GM12878 (cell line): ENCODE measurements at regions not wholly inside any gene's neighbourhood (a gene's known extent, or its start where the extent isn't known, plus 50 kb on each side); places are given as distances from the start of the nearest gene placed in this dataset.

ENCODE experiments used
- ATAC-seq: fragments of 200-7000 bp; cut with Tn5 transposase; 3 replicates; pipeline ENCODE4 v1.9.1; 2020; ENCODE audit warnings: mild to moderate bottlenecking, moderate library complexity
- BruUV-seq: library from RNA; stranded (reverse); fragments of 400-500 nt; replicated peaks from 2 replicates; lab custom pipeline; 2021; lab: Mats Ljungman, UMichigan
- CTCF ChIA-PET: fragments of 300-600 bp; sonication (Branson Sonifier 250); formaldehyde crosslinking; extraction: SDS; loops from one replicate; lab custom pipeline; 2021; ENCODE audit warnings: inconsistent platforms; lab: Yijun Ruan, JAX
- POLR2A ChIA-PET: fragments of 350-600 bp; formaldehyde crosslinking; extraction: SDS; loops from one replicate; lab custom pipeline; 2021; ENCODE audit warnings: inconsistent platforms; lab: Charles Lee
- RAD21 ChIA-PET: fragments of 300-600 bp; sonication (Branson Sonifier 250); formaldehyde crosslinking; loops from one replicate; lab custom pipeline; 2023; ENCODE audit warnings: antibody characterized with exemption; ENCODE audit not compliant: unreplicated experiment; lab: Charles Lee
- SMC1A ChIA-PET: fragments of 300-600 bp; sonication (Branson Sonifier 250); formaldehyde crosslinking; loops from one replicate; lab custom pipeline; 2023; ENCODE audit not compliant: unreplicated experiment, uncharacterized antibody; lab: Charles Lee
- DNase-seq: peaks from one replicate; pipeline ENCODE4 v3.0.0-alpha.2; 2011; ENCODE audit warnings: low read depth, low spot score
- FAIRE-seq: peaks from 3 replicates; lab custom pipeline; 2011; peaks lifted over from hg19 to GRCh38; lab: Jason Lieb, UNC
- H2AFZ ChIP-seq: 2 replicates; pipeline ENCODE4 v1.6.0; 2011; ENCODE audit warnings: low read depth, low read length, control low read depth; ENCODE audit not compliant: control insufficient read depth
- H3K27ac ChIP-seq: 2 replicates; pipeline ENCODE4 v1.5.1; 2011; ENCODE audit warnings: control low read depth; ENCODE audit not compliant: control insufficient read depth, insufficient read depth
- H3K27me3 ChIP-seq, 2 experiments: replicated peaks in 1 of 2; 2 replicates each; pipeline versions ENCODE4 v1.6.0 to v1.6.1; 2011; ENCODE audit warnings: low read length in 1 of 2; ENCODE audit not compliant: control insufficient read depth in 2 of 2, insufficient read depth in 2 of 2
- H3K36me3 ChIP-seq, 2 experiments: 2 replicates each; pipeline ENCODE4 v1.5.1; 2011; ENCODE audit warnings: low read length in 1 of 2; ENCODE audit not compliant: control insufficient read depth in 2 of 2, insufficient read depth in 2 of 2
- H3K4me1 ChIP-seq: 2 replicates; pipeline ENCODE4 v1.6.1; 2011; ENCODE audit warnings: mild to moderate bottlenecking, low read length, moderate library complexity, mixed read lengths; ENCODE audit not compliant: control insufficient read depth, insufficient read depth
- H3K4me2 ChIP-seq: 2 replicates; pipeline ENCODE4 v1.6.0; 2011; ENCODE audit warnings: control low read depth; ENCODE audit not compliant: control insufficient read depth, insufficient read depth
- H3K4me3 ChIP-seq: fragments of 200-600 bp; sonication (generic); 2 replicates; pipeline ENCODE4 v1.5.1; 2016
- H3K79me2 ChIP-seq: 2 replicates; pipeline ENCODE4 v1.6.0; 2011; ENCODE audit warnings: low read length; ENCODE audit not compliant: control insufficient read depth, insufficient read depth
- H3K9ac ChIP-seq: 2 replicates; pipeline ENCODE4 v1.8.0; 2011; ENCODE audit warnings: low read length, control low read depth, mixed read lengths; ENCODE audit not compliant: control insufficient read depth, insufficient read depth
- H3K9me3 ChIP-seq: replicated peaks from 3 replicates; pipeline ENCODE4 v1.5.1; 2011; ENCODE audit warnings: mild to moderate bottlenecking, low read length; ENCODE audit not compliant: control insufficient read depth, insufficient read depth
- H4K20me1 ChIP-seq: 2 replicates; pipeline ENCODE4 v1.6.0; 2011; ENCODE audit not compliant: control insufficient read depth, insufficient read depth
- IRF3 ChIP-seq: fragments of 450-650 bp; IDR thresholded peaks from 2 replicates; pipeline ENCODE4 v1.6.1; 2014; ENCODE audit warnings: mild to moderate bottlenecking
- IRF4 ChIP-seq: IDR thresholded peaks from 2 replicates; pipeline ENCODE4 v1.6.1; 2011; ENCODE audit warnings: low read depth, low read length
- MLLT1 ChIP-seq: fragments of 450-650 bp; IDR thresholded peaks from 2 replicates; pipeline ENCODE4 v1.6.1; 2016; ENCODE audit warnings: mild to moderate bottlenecking
- MTA3 ChIP-seq: IDR thresholded peaks from 2 replicates; pipeline ENCODE4 v1.6.1; 2012; ENCODE audit warnings: low read length, inconsistent platforms, borderline replicate concordance
- NR2C1 ChIP-seq: fragments of 450-650 bp; IDR thresholded peaks from 2 replicates; pipeline ENCODE4 v1.6.1; 2017; ENCODE audit warnings: antibody characterized with exemption, mild to moderate bottlenecking, moderate library complexity
- NR2F1 ChIP-seq: fragments of 450-650 bp; conservative IDR thresholded peaks from 2 replicates; pipeline ENCODE4 v1.6.1; 2017; ENCODE audit warnings: mild to moderate bottlenecking
- RUNX3 ChIP-seq: IDR thresholded peaks from 2 replicates; pipeline ENCODE4 v1.6.1; 2012; ENCODE audit warnings: low read length, inconsistent platforms
- SPI1 ChIP-seq: IDR thresholded peaks from 2 replicates; pipeline ENCODE4 v1.6.1; 2011; ENCODE audit warnings: low read depth, mild to moderate bottlenecking, low read length, moderate library complexity, borderline replicate concordance; ENCODE audit not compliant: insufficient read depth
- TAF1 ChIP-seq: IDR thresholded peaks from 2 replicates; pipeline ENCODE4 v1.6.1; 2011; ENCODE audit warnings: mild to moderate bottlenecking, low read depth, low read length, borderline replicate concordance
- TCF12 ChIP-seq: IDR thresholded peaks from 2 replicates; pipeline ENCODE4 v1.6.1; 2011; ENCODE audit warnings: low read depth, mild to moderate bottlenecking, low read length
- USF1 ChIP-seq: IDR thresholded peaks from 2 replicates; pipeline ENCODE4 v1.6.1; 2011; ENCODE audit warnings: borderline replicate concordance, low read depth, mild to moderate bottlenecking, moderate library complexity, mixed read lengths, low read length; ENCODE audit not compliant: insufficient read depth; ENCODE audit errors: extremely low read length
- WRNIP1 ChIP-seq: IDR thresholded peaks from 2 replicates; pipeline ENCODE4 v1.6.1; 2011; ENCODE audit warnings: low read depth, low read length, improper control_type of control experiment, borderline replicate concordance
- ZNF274 ChIP-seq: IDR thresholded peaks from one replicate; pipeline ENCODE4 v1.8.0; 2011; ENCODE audit not compliant: insufficient read length, insufficient read depth
- WGBS: methylation state at CpG from one replicate; pipeline ENCODE4 v1.1.6; 2016; ENCODE audit warnings: low lambda C conversion rate; ENCODE audit not compliant: insufficient replicate concordance, insufficient coverage; ENCODE audit errors: missing lambda C conversion rate; 5-methylcytosine and 5-hydroxymethylcytosine counted together
- in situ Hi-C: fragments of 300-500 bp; cut with MboI; formaldehyde crosslinking; loops from 9 replicates; pipeline ENCODE4 v1.14.3; 2018; ENCODE audit warnings: mixed read lengths
- intact Hi-C: fragments of 100-400 bp; cut with micrococcal nuclease; formaldehyde crosslinking; loops from one replicate; pipeline ENCODE4 v1.14.2; 2022; ENCODE audit not compliant: unreplicated experiment
- TF ChIP-seq, protein P1 (sequence below): fragments of 150-350 bp; IDR thresholded peaks from 2 replicates; pipeline ENCODE4 v1.6.1; 2014; ENCODE audit warnings: mild to moderate bottlenecking, low read depth, low read length

DNA sequence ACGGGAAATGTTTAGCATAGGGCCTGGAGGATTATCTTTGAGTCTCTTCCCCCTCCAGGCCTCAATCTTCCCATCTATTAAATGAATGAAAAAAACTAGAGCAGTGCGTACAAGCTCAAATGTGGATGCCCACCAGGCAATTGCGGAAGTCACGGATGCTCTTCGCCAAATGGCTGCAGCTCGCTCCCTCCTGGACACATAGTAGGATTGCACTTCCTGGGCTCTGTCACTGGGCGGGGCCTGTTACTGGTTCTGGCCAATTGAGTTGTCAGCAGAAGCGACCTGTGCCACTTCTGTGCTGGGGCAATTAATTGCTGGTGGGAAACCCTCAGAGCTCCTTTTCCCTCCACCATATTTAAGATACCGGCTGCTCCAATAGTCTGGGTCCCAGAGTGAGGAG, 168.2 kb upstream of the IRX6 start:
- RAD21 ChIA-PET: no interaction called here
- Histone ChIP-seq H3K4me3 (no peak overlapping the region), H3K4me2 (no peak overlapping the region), H4K20me1 (no peaks in the 10 kb centered on the region), H2AFZ (no peak overlapping the region), H3K4me1 (no peaks in the 10 kb centered on the region), H3K9ac (no peak overlapping the region), H3K9me3 (no peaks in the 10 kb centered on the region), H3K36me3 (no peaks in the 10 kb centered on the region), H3K79me2 (no peaks in the 10 kb centered on the region), H3K27me3 (no peaks in the 10 kb centered on the region), H3K27ac (no peak overlapping the region)
- WGBS: 63% methylated on average over 9 of the region's 9 CpGs
- no TSS peak for BruUV-seq
- intact Hi-C loops (no loop called here), in situ Hi-C loops (no loop called here)
- no peak for DNase-seq
- FAIRE-seq: no peak
- CTCF ChIA-PET: interaction anchor here (1.2 kb wide), 1 partner anchor 121 kb away, joined by 3 read pairs; no protein-coding TSS in a partner anchor
- ATAC-seq: no peak
- POLR2A ChIA-PET: no interaction called here
- SMC1A ChIA-PET: no interaction called here
- TF ChIP-seq MLLT1: no peak

DNA sequence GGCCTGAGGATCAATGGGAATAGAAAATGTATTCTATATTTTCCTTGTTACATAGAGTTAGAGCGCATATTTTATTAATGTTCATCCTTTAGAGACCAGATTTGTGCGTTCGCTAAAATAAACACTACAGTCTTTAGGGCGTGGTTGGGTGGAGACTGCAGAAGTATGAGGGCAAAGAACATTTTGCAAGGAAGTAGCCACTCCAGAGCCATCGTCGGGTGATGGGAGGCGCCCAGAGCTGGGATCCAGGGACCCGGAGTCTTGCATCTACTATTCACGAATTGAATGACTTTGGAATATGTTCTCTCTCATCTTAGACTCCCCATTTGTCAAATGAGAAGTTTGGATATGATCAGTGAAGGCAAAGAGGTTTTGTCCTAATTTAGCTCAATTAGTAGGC, 154.2 kb upstream of the IRX6 start:
- ChIA-PET SMC1A (no interaction called here), RAD21 (no interaction called here), POLR2A (no interaction called here), CTCF (interaction anchor here (1.5 kb wide), 1 partner anchor 19 kb away, joined by 3 read pairs; no protein-coding TSS in a partner anchor)
- Histone ChIP-seq H2AFZ (no peak overlapping the region), H3K9ac (no peak overlapping the region), H3K79me2 (no peaks in the 10 kb centered on the region), H3K4me3 (no peak overlapping the region), H3K4me2 (no peak overlapping the region), H3K36me3 (no peaks in the 10 kb centered on the region), H3K27me3 (no peaks in the 10 kb centered on the region), H3K9me3 (no peaks in the 10 kb centered on the region), H3K4me1 (no peaks in the 10 kb centered on the region), H3K27ac (no peak overlapping the region), H4K20me1 (no peaks in the 10 kb centered on the region)
- no peak for FAIRE-seq
- no TSS peak for BruUV-seq
- ATAC-seq: no peak
- 53% methylated on average over 9 of the region's 9 CpGs for WGBS
- in situ Hi-C loops: no loop called here
- DNase-seq: no peak
- intact Hi-C loops: no loop called here
- TF ChIP-seq TCF12 (no peak), IRF3 (no peak), SPI1 (no peak), RUNX3 (no peak), ZNF274 (no peak), TAF1 (no peak), NR2F1 (no peak), MTA3 (no peak), IRF4 (no peak), USF1 (no peak), NR2C1 (no peak), WRNIP1 (no peak)
- TF ChIP-seq, protein P1, sequence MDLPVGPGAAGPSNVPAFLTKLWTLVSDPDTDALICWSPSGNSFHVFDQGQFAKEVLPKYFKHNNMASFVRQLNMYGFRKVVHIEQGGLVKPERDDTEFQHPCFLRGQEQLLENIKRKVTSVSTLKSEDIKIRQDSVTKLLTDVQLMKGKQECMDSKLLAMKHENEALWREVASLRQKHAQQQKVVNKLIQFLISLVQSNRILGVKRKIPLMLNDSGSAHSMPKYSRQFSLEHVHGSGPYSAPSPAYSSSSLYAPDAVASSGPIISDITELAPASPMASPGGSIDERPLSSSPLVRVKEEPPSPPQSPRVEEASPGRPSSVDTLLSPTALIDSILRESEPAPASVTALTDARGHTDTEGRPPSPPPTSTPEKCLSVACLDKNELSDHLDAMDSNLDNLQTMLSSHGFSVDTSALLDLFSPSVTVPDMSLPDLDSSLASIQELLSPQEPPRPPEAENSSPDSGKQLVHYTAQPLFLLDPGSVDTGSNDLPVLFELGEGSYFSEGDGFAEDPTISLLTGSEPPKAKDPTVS: no peak
